ENCODE measurements at regions not wholly inside any gene's neighbourhood (a gene's known extent, or its start where the extent isn't known, plus 50 kb on each side); places are given as distances from the start of the nearest gene placed in this dataset.

DNA sequence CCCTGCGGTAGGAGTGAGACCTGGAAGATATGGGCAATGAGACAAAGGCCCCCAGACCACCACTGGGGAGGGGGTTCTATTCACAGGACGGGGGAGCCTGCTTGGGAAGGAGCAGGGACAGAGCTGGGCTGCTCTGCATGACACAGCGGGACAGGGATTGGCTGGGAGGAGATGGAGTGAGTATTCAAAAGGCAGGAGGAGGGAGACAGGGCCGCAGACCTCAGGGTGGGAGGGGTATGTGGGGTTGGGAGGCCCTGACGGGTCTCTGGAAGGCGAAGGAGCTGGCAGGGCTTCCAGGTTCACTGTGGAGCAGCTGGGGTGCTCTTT lies 60.8 kb upstream of the RPS6KA2 start:
- no peak for DNase-seq

GRCh38 chr6:166687070-166687878 lies 60.2 kb upstream of the RPS6KA2 start:
- no peak for DNase-seq

- no peak for DNase-seq
These were observed 59.3 kb upstream of the RPS6KA2 start for GRCh38 chr6:166686317-166686716.

- no peak for DNase-seq
These were observed 57.8 kb upstream of the RPS6KA2 start for GRCh38 chr6:166684866-166685265.

- no peak for DNase-seq
These were observed 57.1 kb upstream of the RPS6KA2 start for GRCh38 chr6:166684170-166684569.

DNA sequence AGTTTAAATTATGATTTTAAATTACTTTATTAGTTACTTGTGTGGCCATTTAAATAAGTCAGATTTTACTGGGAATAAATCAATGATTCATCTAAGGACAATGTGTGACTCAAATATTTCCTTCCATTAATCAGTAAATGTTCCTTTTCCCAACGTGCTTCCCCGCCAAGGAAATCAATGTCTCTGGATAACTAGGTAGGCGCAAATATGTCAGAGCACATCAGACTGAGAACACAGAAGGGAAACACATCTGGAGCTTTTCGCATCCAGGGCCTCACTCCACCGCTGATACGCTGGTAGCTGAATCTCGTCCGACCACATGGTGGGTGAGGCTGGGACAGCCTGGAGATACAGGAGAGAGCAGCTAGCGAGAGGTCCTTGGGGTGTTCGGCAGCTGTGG lies 56.4 kb upstream of the RPS6KA2 start:
- DNase-seq: no peak

DNA sequence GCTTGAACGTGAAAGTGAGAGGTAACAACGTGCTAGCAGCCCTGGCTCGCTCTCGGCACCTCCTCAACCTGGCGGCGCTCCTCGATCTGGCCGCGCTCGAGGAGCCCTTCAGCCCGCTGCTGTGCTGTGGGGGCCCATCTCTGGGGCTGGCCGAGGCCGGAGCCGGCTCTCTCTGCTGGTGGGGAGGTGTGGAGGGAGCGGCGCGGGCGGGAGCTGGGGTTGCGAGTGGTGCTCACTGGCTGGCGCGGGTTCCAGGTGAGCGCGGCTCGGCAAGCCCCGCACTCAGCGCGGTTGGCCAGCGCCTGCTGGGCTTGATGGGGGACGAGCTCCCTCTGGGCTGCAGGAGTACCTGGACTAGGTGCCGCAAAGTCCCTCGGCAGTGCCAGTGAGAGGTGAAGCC lies 52.5 kb upstream of the RPS6KA2 start:
- no peak for DNase-seq

DNA sequence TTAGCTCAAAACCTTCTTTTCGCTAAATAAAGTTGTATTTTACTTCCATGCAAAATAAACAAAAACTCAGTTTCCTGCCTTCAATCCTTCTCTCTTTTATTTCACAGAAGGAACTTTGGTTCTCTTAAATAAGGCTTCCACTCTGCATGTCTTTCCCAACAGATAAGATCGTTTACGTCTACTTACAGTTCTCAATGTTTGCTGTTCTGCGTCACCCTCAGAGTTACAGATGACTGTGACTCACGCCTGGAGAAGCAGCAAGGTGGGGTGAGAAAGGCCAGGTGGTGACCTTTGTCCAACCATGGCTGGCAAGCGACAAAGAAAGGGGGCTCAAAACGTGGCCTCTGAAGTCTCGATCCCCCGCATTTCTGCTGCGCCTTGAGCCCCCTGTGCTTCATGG lies 51.4 kb upstream of the RPS6KA2 start:
- DNase-seq: no peak

DNA sequence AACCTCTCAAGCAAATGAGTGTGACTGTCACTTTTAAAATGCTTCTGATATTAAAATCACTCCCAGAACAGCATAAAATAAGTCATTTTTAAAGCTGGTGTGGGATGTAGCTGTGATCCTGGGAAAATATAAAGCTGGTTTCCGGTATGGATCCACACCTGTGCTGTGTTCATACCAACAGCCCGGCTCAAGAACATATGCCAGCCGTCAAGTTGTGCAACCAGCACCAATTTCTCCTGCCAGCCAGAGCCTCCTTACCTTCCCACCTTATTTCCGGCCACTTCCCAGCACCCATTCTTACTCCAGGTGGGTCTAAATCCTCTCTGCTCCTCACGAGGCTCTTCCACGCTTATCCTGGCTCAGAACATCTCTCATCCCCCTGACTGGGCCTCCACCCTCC lies 50.9 kb upstream of the RPS6KA2 start:
- no peak for DNase-seq
